Astrocyte (in vitro differentiated cells and primary cell): ENCODE measurements at regions not wholly inside any gene's neighbourhood (a gene's known extent, or its start where the extent isn't known, plus 50 kb on each side); places are given as distances from the start of the nearest gene placed in this dataset.

Experiments
- CTCF ChIP-seq: IDR thresholded peaks from 2 replicates; pipeline ENCODE4 v1.5.1; 2011; ENCODE audit warnings: low read depth, mild to moderate bottlenecking, inconsistent platforms, low read length, moderate library complexity; ENCODE audit not compliant: insufficient read depth
- EZH2 ChIP-seq: IDR thresholded peaks from 2 replicates; pipeline ENCODE4 v1.6.1; 2012; ENCODE audit warnings: mild to moderate bottlenecking, low read length, inconsistent platforms; ENCODE audit not compliant: insufficient read depth

DNA sequence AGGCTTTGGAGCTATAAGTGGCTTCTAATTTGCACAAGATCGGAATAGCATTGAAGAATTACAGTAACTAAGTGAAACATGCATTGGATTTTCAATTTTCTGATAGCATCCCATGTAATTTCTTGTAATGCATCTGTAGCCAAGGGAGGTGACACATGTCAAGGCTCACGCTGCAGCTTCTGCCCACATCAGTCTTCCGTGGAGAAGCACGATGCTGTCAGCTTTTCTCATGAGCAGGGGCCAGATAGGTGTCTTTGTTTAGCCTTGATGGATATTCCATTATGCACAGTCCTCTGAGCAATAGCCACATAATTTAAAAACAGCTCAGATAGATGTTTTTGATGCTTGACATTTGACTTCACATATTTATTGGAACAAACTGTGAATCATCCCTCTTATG, 1046.9 kb upstream of the EEF2KMT start:
- no peak for TF ChIP-seq EZH2
- TF ChIP-seq CTCF = no peak
